ENCODE measurements at regions not wholly inside any gene's neighbourhood (a gene's known extent, or its start where the extent isn't known, plus 50 kb on each side); places are given as distances from the start of the nearest gene placed in this dataset.

GRCh38 chr14:30085943-30086342, 158.3 kb upstream of the PRKD1 start:
- H3K27me3 Mint-ChIP-seq (ENCODE audit: low read depth), result no peaks in the 10 kb centered on the region
- no peak overlapping the region for H3K4me3 Mint-ChIP-seq
- no peaks in the 10 kb centered on the region for H3K4me1 Mint-ChIP-seq (ENCODE audit: low read depth)
- no peaks in the 10 kb centered on the region for H3K36me3 Mint-ChIP-seq (ENCODE audit: low read depth)
- DNase-seq (ENCODE audit: low spot score), result no peak
- H3K27ac Mint-ChIP-seq, result no peak overlapping the region
- H3K9me3 Mint-ChIP-seq, result peaks cover 52% of the 10 kb centered on the region

DNA sequence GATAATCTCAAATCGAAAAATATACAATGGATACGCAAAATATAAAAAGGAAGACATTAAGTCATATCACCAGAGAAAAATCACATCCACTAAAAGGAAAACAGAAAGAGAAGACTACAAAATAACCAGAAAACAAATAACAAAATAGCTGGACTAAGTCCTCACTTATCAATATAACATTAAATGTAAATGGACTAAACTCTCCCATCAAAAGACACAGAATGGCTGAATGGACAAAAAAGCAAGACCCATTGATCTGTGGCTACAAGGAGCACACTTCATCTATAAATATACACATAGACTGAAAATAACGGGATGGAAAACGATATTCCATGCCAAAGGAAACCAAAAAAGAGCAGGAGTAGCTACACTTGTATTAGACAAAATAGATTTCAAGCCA, 161.0 kb upstream of the PRKD1 start:
- Mint-ChIP-seq H3K4me1 (ENCODE audit: low read depth) (no peaks in the 10 kb centered on the region), H3K27ac (no peak overlapping the region), H3K9me3 (peaks cover 73% of the 10 kb centered on the region), H3K27me3 (ENCODE audit: low read depth) (no peaks in the 10 kb centered on the region), H3K36me3 (ENCODE audit: low read depth) (no peaks in the 10 kb centered on the region), H3K4me3 (no peak overlapping the region)
- DNase-seq (ENCODE audit: low spot score), result no peak

GRCh38 chr14:30108975-30109700, 181.5 kb upstream of the PRKD1 start:
- Mint-ChIP-seq H3K9me3 (peaks cover 28% of the 10 kb centered on the region), H3K4me1 (ENCODE audit: low read depth) (no peaks in the 10 kb centered on the region), H3K27ac (no peak overlapping the region), H3K36me3 (ENCODE audit: low read depth) (no peaks in the 10 kb centered on the region), H3K27me3 (ENCODE audit: low read depth) (no peaks in the 10 kb centered on the region), H3K4me3 (no peak overlapping the region)
- DNase-seq (ENCODE audit: low spot score), result no peak

DNA sequence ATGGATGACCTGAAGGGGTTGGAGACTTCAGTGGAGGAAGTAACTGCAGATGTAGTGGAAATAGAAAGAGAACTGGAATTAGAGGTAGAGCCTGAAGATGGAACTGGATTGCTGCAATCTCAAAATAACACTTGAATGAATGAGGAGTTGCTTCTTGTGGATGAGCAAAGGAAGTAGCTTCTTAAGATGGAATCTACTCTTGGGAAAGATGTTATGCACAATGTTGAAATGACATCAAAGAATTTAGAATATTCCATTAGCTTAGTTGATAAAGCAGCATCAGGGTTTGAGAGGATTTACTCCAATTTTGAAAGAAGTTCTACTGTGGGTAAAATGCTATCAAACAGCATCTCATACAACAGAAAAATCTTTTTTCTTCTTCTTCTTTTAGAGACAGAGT, 186.4 kb upstream of the PRKD1 start:
- Mint-ChIP-seq H3K27ac (no peak overlapping the region), H3K4me1 (ENCODE audit: low read depth) (no peaks in the 10 kb centered on the region), H3K36me3 (ENCODE audit: low read depth) (no peaks in the 10 kb centered on the region), H3K9me3 (peaks cover 12% of the 10 kb centered on the region), H3K27me3 (ENCODE audit: low read depth) (no peaks in the 10 kb centered on the region), H3K4me3 (no peak overlapping the region)
- no peak for DNase-seq (ENCODE audit: low spot score)

GRCh38 chr14:30115756-30116155, 188.1 kb upstream of the PRKD1 start:
- Mint-ChIP-seq H3K27ac (no peak overlapping the region), H3K4me1 (ENCODE audit: low read depth) (no peaks in the 10 kb centered on the region), H3K36me3 (ENCODE audit: low read depth) (no peaks in the 10 kb centered on the region), H3K27me3 (ENCODE audit: low read depth) (no peaks in the 10 kb centered on the region), H3K4me3 (no peak overlapping the region), H3K9me3 (peaks cover 3% of the 10 kb centered on the region)
- DNase-seq (ENCODE audit: low spot score), result no peak

GRCh38 chr14:30118992-30119640, 191.5 kb upstream of the PRKD1 start:
- no peak overlapping the region for H3K4me3 Mint-ChIP-seq
- no peak overlapping the region for H3K27ac Mint-ChIP-seq
- H3K36me3 Mint-ChIP-seq (ENCODE audit: low read depth), result no peaks in the 10 kb centered on the region
- DNase-seq (ENCODE audit: low spot score), result no peak
- no peaks in the 10 kb centered on the region for H3K9me3 Mint-ChIP-seq
- H3K27me3 Mint-ChIP-seq (ENCODE audit: low read depth), result no peaks in the 10 kb centered on the region
- H3K4me1 Mint-ChIP-seq (ENCODE audit: low read depth), result no peaks in the 10 kb centered on the region

GRCh38 chr14:30125322-30125979, 197.8 kb upstream of the PRKD1 start:
- Mint-ChIP-seq H3K27ac (no peak overlapping the region), H3K27me3 (ENCODE audit: low read depth) (no peaks in the 10 kb centered on the region), H3K9me3 (peaks cover 3% of the 10 kb centered on the region), H3K4me3 (no peak overlapping the region), H3K4me1 (ENCODE audit: low read depth) (no peaks in the 10 kb centered on the region), H3K36me3 (ENCODE audit: low read depth) (no peaks in the 10 kb centered on the region)
- no peak for DNase-seq (ENCODE audit: low spot score)

- Mint-ChIP-seq H3K4me1 (ENCODE audit: low read depth) (no peaks in the 10 kb centered on the region), H3K4me3 (no peak overlapping the region), H3K27me3 (ENCODE audit: low read depth) (no peaks in the 10 kb centered on the region), H3K9me3 (peaks cover 3% of the 10 kb centered on the region), H3K36me3 (ENCODE audit: low read depth) (no peaks in the 10 kb centered on the region), H3K27ac (no peak overlapping the region)
- DNase-seq (ENCODE audit: low spot score), result no peak
Measured at GRCh38 chr14:30129807-30130206, 202.2 kb upstream of the PRKD1 start.

DNA sequence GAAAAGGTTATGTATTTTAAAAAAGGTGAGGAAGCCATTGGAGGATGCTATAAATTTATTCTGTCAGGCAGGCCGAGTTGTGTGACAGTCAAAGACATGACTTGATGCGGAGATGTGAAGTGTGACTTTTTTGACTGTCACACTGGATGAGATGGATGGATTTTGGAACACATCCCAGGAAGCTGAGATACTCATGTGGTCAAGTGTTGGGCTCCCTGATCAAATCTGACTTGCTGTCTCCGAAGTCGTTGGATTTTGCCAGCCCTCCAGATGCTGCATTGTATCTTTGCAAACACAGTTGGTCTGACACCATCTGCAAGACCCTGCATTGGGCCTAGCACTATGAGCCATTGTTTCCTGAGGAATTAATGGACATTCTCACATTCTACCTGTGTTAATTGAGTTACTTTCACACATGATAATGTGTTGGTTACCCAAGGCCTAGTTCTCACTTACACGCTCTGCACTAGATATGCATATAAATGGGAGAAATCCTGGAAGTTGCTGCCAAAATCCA, 204.0 kb upstream of the PRKD1 start:
- Mint-ChIP-seq H3K36me3 (ENCODE audit: low read depth) (no peaks in the 10 kb centered on the region), H3K27ac (no peak overlapping the region), H3K27me3 (ENCODE audit: low read depth) (no peaks in the 10 kb centered on the region), H3K9me3 (peaks cover 3% of the 10 kb centered on the region), H3K4me1 (ENCODE audit: low read depth) (no peaks in the 10 kb centered on the region), H3K4me3 (no peak overlapping the region)
- DNase-seq (ENCODE audit: low spot score), result no peak

DNA sequence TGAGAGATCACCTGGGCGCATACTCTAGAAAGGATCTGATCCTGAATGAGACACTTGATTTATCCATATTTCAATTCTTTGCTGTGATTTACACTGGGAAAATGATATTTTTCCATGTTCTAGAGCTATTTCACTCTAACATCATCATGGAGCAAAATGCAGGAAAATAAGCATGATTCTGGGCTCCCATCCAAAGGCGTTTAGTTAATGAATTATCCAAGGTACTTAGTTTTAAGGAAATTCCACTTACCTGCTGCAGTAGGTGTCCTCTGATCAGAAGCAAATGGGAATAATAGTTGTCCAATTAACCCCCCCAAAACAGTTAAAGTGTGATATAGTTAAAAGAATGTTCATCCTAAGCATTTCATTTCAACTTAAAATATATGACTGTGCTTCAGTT, 204.5 kb upstream of the PRKD1 start:
- Mint-ChIP-seq H3K27me3 (ENCODE audit: low read depth) (no peaks in the 10 kb centered on the region), H3K27ac (no peak overlapping the region), H3K4me1 (ENCODE audit: low read depth) (no peaks in the 10 kb centered on the region), H3K9me3 (peaks cover 2% of the 10 kb centered on the region), H3K4me3 (no peak overlapping the region), H3K36me3 (ENCODE audit: low read depth) (no peaks in the 10 kb centered on the region)
- no peak for DNase-seq (ENCODE audit: low spot score)

DNA sequence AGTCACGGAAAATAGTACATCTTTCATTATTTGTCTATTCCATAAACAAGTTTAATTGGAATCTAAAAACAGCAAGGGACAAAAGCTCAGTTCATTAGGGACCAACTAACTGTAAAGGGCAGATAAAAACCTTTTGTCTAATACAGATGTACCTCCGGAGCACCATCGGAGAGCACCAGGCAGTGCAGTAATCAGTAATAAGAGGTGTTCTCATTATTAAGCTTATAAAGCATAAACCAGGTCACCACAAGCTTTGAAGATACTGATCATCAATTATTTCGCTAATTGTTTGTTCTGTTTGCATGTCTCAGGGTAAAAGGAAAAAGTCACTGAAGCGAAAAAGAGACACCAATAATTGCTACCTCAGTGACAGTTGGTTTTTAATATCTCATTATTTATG, 207.3 kb upstream of the PRKD1 start:
- Mint-ChIP-seq H3K27me3 (ENCODE audit: low read depth) (no peaks in the 10 kb centered on the region), H3K9me3 (peaks cover 4% of the 10 kb centered on the region), H3K4me3 (no peak overlapping the region), H3K27ac (no peak overlapping the region), H3K4me1 (ENCODE audit: low read depth) (no peaks in the 10 kb centered on the region), H3K36me3 (ENCODE audit: low read depth) (no peaks in the 10 kb centered on the region)
- DNase-seq (ENCODE audit: low spot score), result no peak

GRCh38 chr14:30138567-30138966, 210.9 kb upstream of the PRKD1 start:
- no peaks in the 10 kb centered on the region for H3K4me1 Mint-ChIP-seq (ENCODE audit: low read depth)
- H3K27me3 Mint-ChIP-seq (ENCODE audit: low read depth), result no peaks in the 10 kb centered on the region
- H3K27ac Mint-ChIP-seq, result no peak overlapping the region
- H3K9me3 Mint-ChIP-seq, result peaks cover 19% of the 10 kb centered on the region
- DNase-seq (ENCODE audit: low spot score), result no peak
- H3K36me3 Mint-ChIP-seq (ENCODE audit: low read depth), result no peaks in the 10 kb centered on the region
- H3K4me3 Mint-ChIP-seq, result no peak overlapping the region

- no peak overlapping the region for H3K27ac Mint-ChIP-seq
- no peaks in the 10 kb centered on the region for H3K4me1 Mint-ChIP-seq (ENCODE audit: low read depth)
- no peaks in the 10 kb centered on the region for H3K27me3 Mint-ChIP-seq (ENCODE audit: low read depth)
- no peak for DNase-seq (ENCODE audit: low spot score)
- H3K36me3 Mint-ChIP-seq (ENCODE audit: low read depth), result no peaks in the 10 kb centered on the region
- no peak overlapping the region for H3K4me3 Mint-ChIP-seq
- peaks cover 46% of the 10 kb centered on the region for H3K9me3 Mint-ChIP-seq
Measured at GRCh38 chr14:30142216-30142615, 214.6 kb upstream of the PRKD1 start.

GRCh38 chr14:30143627-30144026, 216.0 kb upstream of the PRKD1 start:
- Mint-ChIP-seq H3K27me3 (ENCODE audit: low read depth) (no peaks in the 10 kb centered on the region), H3K27ac (no peak overlapping the region), H3K4me3 (no peak overlapping the region), H3K4me1 (ENCODE audit: low read depth) (no peaks in the 10 kb centered on the region), H3K9me3 (peaks cover 50% of the 10 kb centered on the region), H3K36me3 (ENCODE audit: low read depth) (no peaks in the 10 kb centered on the region)
- no peak for DNase-seq (ENCODE audit: low spot score)
